ENCODE measurements at regions not wholly inside any gene's neighbourhood (a gene's known extent, or its start where the extent isn't known, plus 50 kb on each side); places are given as distances from the start of the nearest gene placed in this dataset.
A peak's percentile ranks its signal among the peaks of the same experiment; 100 is the strongest.
"Not testable (repeated sequence)": the region's sequence is repeated elsewhere in the genome, so short reads cannot be mapped to it uniquely, and the experiment has no call there.

DNA sequence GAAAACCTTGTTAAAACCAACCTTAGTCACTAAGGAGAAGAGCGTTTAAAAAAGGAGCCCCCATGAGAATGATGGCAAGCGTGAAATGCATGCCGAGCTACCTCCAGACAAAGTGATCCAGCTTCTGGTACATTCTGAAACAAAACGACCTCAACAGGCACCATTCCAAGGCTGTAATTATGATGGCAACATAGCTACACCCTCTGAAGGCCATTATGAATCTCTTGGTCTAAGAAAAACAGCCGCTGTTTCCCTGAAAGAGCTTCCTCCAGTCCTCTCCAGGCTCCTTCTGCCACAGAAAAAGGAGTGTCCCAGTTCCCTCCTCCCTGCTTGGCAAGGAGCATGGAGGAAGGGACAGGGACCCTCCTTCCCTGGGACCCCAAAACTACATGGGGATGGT is 50.0 kb upstream of the ABLIM1 start:
- DNase-seq: no peak

DNA sequence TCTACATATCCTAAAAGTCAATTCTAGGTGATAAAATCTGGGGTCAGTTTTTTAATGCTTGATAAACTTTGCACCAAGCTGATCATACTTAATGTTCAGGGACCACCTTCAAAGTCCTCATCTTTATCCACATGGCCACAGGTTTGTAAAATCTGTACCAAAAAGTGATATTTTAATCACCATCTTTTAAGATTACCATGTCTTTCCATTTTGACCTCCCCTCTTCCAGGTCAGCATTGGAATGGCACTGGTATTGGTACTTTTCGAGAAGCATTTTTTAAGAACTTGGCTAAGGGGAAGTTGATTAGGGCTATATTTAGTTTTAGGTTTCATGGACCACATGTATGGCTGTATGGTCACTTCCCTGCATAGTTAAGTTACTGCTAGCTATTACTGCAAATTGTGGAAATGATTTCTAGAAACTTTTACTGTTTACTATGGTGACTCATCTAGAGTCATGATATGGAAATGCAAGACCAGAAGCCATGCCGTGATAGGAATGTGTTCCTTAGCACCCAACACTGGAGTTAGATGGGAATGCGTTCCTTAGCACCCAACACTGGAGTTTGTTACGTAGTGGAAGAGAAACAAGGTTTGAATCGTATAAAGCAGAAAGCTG is 50.8 kb upstream of the ABLIM1 start:
- no peak for DNase-seq

DNA sequence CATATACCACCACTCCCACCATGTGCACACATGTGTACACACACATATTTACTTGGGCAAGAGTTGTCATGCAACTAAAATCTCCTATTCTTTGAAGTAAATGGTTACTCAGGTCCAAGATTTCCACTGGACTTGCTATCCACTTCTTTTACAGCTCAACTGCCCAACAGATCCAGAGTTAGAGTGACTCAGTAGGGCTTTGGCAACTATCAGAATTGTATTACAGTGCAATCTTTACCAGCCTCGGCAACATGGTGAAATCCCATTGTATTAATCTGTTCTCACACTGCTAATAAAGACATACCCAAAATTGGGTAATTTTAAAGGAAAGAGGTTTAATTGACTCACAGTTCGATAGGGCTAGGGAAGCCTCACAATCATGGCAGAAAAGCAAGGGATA is 51.9 kb upstream of the ABLIM1 start:
- DNase-seq: no peak

DNA sequence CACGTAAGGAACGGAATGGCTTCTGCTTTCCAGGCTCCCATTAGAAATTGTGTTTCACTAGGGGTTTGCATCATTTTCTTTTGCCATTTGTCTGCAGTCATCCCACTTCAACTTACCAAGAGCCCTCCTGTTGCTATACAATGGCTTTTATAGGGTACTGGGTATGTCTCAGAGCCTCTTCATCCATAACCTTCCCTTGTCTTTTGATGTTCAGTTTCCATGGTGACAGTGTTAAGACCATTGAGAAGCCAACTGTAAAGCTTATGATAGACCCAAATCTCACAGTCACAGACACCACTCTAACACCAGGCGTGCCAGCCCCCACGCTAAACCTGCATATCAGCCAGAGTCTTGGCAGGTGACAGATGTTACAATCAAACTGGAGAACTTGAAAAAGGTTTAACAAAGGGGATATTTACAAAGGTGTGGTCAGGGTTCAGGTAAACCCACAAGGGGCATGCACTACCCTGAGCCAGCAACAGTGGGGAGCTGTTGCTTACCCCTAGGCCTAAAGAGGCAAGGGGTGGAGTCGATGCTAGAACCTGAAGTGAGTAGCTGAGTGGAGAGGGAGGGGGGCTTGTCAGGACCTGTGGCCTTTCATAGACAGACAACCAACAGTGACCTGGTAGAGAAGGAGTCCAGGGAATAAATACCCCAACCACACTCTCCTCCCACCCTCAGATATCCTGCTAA is 53.2 kb upstream of the ABLIM1 start:
- DNase-seq: peak; percentile 40

DNA sequence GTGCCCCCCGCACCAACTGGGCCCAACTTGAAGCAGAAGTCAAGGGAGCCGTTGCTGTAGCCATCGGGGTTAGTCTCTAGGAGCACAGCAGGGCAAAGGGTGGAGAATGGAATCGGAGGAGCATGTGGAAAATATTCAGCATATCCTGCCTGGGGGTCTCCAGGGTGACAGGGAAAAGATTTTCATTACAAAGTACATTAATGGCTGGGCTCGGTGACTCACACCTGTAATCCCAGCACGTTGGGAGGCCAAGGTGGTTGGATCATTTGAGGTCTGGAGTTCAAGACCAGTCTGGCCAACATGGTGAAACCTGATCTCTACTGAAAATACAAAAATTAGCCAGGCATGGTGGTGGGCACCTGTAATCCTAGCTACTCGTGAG is 53.8 kb upstream of the ABLIM1 start:
- no peak for DNase-seq

DNA sequence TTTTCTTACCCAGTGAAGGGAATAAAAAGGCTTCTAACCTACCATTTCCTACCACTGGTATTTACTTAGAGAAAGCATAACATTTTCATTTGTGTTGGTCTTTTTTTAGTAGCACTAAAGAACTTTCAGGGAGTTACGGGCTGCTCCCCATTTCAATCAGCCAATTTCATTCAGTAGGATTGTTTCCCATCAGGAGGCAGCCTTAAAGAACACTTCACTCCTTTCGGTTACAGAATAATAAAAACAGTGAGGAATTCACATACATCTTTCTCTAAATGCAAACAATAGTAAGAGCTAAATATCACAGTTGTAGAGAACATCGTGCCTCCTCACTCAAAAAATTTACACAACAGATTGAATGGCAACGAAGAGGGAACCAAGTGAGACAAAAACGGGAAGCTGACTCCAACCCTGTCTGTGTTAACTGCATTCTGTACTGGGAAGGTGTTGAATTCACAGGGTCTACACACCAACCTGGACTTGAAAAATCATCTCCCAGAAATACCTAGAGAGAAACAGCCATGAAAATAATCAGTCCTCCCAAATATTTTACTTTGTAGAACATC is 55.5 kb upstream of the ABLIM1 start:
- DNase-seq: no peak

DNA sequence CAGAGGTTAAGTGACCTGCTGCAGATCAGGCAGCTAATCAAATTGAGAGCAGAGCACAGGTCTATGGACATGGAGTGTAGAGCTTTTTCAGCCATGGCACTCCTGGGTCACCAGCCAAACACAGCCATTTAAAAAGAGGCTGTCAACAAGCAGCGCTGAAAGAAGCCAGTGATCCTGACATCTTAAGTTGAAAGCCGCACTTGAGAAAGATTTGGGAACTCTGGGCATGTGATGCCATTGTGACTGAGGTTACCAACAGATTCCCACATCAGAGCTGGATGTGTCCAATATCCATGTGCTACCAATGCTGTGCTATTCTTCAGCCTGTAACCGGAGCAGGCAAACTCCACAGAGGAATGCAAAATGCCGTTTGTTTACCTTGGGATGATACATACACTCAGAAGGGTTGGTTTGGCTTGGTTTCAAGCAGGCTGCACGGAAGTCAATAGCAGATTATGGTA is 56.2 kb upstream of the ABLIM1 start:
- peak; percentile 30 for DNase-seq

DNA sequence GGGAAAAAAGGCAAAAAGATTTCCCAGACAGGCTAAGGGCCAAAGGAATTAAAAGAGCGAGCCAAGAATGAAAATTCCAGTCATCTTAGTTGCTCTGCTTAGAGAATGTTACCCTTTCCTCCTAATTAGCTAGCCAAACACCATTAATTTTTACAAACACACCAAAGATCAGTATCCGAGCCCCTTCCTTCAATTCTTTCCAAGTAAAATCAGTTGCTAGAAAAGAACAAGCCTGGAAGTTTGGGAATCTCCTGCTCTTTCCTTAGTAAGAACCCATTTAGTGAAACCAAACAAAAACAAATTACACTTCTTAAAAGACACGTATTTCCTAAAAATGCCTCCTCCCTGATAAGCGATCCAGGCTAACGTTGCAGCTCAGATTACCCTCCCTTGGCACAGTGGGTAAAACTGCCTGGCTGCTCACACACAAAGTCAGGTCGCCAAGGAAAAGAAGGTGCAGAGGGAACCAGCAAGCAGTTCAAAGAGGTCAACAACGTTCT is 57.1 kb upstream of the ABLIM1 start:
- DNase-seq: no peak

DNA sequence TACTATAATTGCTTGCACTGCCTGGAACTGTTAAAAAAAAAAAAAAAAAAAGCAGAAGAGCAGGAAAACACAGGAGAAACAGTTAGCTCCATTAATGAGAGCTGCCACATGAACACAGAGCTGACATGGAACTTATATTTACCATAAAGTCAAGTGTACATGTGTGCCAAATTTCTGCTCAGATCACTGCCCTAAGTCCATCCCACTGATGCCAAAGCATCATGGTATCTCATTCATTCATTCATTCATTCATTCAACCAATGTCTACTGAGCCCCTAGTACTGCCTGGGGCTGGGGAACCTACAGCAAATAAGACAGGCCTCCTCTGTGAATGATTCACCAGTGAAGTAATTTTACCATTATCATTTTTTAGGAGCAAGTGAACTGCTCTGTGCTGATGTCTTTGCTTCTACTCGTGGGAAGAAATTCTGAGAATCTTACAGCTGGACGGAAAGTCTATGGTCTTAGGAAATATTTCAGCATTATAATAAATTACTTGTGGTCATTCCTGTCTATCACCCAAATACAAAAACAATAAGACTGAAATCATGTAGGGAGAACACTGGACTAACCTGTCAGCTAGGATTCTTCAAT is 58.8 kb upstream of the ABLIM1 start:
- no peak for DNase-seq

DNA sequence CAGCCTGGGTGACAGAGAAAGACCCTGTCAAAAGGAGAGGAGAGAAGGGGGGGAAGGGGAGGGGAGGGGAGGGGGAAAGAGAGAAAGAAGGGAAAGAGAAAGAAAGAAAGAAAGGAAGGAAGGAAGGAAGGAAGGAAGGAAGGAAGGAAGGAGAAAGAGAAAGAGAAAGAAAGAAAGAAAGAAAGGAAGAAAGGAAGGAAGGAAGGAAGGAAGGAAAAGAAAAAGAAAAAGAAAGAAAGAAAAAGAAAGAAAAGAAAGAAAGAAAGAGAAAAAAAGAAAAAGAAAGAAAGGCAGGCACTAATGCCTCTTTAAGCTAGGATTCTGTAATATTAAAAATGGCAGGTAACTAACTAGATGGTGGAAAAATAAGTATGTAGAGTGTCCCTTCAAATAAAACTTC is 59.8 kb upstream of the ABLIM1 start:
- DNase-seq: not testable (repeated sequence)

DNA sequence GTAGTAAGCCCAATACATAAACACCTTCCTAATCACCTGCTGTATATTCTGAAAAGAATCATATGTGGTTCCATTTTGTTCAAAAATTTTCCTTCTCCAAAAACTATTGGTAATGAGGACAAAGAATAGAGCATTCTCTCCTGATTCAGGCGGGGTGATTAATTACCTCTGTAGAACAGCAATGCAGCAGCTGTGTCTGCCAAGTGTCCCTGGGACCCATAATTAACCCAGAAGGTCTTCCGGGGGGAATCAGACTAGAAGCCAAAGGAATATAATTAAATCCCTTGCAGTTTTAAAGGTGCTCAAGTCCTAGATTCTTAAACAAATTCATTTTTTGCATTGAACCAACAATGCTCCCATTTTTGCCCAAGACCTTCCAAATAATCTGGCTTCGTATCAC is 60.3 kb upstream of the ABLIM1 start:
- no peak for DNase-seq

DNA sequence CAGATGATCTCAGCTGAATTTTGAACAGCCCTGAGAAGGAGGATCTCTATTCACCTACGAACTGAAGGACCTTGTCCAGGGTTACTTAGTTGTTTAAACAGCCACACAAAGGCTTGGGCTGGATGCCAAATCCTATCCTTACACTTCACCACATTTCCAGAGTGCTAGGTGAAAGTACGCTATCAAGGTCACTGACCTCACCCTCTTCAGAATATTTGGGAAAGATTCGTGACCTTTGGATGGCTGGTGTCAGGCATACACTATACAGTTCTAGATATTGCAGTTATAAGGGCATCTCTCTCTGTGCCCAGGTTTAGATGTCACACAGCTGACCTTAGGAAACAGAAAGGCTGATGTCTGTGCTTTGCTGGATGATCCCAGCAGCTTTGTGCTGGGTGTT is 61.2 kb upstream of the ABLIM1 start:
- peak; percentile 10 for DNase-seq

DNA sequence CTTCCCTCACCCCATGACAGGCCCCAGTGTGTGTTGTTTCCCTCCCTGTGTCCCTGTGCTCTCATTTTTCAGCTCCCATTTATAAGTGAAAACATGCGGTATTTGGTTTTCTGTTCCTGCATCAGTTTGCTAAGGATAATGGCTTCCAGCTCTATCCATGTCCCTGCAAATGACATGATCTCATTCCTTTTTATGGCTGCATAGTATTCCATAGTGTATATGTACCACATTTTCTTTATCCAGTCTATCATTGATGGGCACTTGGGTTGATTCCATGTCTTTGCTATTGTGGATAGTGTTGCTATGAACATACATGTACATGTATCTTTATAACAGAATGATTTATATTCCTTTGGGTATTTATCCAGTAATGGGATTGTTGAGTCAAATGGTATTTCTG is 61.9 kb upstream of the ABLIM1 start:
- not testable (repeated sequence) for DNase-seq

DNA sequence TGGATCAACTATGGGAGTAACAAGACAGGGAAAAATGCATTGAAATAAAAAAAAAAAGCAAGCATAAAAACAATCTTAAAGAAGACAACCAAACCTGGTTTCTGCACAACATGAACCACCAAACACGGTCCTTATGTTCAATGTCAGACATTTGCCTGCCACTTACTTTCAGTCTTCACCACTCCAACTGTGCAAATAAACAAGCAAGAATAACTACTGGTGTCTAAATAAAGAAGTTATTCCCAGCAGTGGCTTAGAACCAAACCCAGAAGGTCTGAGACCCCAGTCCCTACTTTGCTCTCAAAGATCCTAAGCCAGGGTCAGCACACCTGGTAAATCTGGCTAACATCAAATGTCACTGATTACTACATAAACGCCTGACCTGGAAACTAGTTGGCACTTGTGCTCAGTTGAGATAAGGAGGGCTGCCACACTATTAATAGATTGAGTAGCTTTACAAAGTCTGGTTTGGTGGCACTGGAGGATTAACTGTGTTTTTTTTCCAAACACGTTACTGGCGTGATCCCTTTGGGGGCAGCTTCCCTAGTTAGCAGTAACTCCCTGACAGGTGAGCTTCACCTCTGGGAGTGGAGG is 62.7 kb upstream of the ABLIM1 start:
- DNase-seq: no peak

DNA sequence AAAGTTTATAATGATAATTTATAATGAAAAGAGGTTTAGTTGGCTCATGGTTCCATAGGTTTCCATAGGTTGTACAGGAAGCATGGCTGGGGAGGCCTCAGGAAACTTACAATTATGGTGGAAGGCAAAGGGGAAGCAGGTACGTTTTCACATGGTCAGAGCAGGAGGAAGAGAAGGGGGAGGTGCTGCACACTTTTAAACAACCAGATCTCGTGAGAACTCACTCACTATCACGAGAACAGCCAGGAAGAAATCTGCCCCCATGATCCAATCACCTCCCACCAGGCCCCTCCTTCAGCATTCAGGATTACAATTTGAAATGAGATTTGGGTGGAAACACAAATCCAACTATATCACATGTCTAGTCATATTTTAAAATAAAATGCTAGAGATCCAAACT is 64.1 kb upstream of the ABLIM1 start:
- DNase-seq: not testable (repeated sequence)

DNA sequence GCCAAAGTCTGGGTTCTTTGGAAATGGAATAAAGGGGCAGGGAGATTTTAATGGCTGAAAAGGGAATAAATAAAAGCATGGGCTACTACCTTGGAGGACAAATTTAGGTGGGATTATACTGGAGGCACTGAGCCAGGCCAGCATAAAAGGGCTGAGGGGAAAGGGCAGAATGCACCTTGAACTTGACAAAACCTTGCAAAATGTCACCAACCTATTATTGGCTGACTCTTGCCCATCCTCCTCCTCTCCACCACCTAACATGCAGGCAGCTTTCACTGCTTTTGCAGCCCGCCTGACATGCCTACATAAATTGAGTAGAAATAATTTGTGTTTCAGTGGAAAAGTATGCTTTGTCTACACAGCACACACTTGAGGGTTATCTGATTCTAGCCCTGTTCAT is 65.3 kb upstream of the ABLIM1 start:
- DNase-seq: no peak

DNA sequence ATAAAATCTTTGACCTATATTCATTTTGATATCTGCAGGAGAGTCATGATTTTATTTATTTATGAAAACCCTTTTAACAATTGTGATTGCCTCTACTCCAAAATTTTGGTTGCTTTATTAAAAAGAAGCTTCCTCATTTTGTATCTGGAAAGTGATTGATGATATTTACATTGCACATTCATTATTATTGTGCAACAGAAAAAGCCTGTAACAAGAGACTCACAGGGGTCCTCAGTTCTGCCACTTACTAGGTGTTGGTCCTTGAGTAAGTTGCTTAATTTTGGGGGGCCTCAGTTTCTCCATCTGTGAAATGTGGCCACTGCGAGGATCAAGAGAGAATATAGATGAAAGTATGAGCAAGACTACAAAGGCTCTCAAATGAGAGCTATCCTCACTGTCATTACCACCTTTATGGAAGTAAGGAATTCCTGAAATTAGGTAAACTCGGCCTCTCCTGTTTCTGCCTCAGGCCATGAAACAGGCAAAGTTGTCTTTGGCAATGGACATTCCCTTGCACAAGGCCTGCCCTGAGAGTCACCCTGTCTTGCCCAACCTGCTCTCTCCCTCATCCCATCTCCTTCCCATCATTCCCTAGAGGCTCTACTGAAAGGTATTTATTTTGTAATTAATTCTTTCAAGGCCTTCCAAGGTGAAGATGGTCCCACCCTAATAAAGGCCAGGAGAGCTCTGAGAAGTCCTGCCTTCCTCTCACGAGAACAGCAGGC is 66.1 kb upstream of the ABLIM1 start:
- no peak for DNase-seq

DNA sequence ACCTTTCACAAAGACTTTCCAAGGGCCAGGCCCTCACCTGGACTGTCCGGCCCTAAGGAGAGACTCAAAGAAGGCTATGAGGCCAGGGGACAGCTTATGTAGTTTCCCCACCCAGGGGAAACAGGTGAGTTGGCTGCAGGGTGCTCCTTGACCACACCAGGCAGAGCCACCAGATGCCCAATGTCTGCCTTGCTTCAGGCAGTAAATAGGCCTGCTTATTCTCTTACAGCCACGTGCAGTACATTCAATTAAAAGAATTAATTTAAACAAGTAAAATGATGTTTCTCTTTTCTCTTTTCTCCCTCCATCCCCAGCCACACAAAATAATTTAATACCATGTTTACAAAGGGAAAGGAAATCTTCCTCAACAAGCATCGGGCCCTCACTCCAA is 66.6 kb upstream of the ABLIM1 start:
- DNase-seq: no peak

DNA sequence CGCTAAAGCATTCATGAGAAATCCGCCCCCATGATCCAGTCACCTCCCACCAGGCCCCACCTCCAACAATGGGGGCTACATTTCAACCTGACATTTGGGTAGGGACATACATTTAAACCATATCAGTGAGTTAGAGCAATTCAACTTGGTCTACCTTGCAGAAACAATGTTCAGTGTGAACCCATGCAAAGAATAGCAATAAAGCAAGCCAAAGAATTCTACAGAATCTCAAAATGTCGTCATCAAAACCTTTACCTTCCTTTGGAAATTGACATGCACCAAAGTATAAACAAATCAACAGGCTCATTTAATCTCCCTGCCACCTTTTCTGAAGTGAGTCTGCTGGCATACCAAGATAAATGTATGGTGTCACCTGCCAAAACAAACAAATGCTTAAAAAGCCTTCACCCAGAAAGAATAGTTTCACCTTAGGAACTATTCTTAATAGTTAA is 68.8 kb upstream of the ABLIM1 start:
- no peak for DNase-seq

DNA sequence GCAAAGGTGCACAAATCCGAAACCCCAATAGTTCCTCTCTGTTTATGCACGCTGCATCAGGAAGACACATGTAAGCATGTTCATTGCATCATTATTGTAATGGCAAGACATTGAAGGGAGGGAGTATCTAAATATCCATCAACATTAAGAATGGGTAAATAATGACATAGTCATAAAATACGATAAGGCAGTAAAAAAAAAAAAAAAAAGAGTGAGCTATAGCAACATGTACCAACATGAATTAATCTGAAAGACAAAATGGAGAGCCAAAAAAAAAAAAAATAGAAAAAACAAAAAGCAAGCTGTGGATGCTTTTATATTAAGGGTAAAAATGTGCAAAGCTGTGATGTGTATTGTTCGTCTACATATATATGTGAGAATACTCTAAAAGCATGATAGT is 70.2 kb upstream of the ABLIM1 start:
- no peak for DNase-seq

DNA sequence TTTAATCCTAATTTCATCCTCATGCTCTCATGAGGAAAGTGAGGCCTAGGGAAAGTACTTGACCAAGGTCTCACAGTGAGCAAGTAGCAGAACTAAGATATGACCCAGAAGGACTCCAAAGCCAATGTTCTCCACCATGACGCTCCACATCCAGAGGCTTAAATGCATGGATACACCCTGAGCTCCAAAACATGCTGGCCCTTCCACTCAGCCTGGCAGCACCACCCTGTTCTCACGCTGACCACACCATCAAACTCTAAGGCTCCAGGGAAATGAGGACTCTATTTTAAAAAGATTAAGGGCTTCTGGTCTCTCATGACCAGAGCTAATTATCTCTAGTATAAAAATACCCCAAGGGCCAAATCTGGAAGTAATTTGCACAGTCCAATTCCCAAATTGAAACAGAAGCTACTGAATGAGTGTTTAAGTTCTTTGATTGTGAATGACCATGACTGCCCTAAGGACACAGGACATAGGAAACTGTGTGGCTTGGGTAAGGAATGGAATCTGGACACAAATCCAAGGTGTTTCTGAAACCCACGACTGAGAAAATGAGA is 71.1 kb upstream of the ABLIM1 start:
- DNase-seq: no peak

DNA sequence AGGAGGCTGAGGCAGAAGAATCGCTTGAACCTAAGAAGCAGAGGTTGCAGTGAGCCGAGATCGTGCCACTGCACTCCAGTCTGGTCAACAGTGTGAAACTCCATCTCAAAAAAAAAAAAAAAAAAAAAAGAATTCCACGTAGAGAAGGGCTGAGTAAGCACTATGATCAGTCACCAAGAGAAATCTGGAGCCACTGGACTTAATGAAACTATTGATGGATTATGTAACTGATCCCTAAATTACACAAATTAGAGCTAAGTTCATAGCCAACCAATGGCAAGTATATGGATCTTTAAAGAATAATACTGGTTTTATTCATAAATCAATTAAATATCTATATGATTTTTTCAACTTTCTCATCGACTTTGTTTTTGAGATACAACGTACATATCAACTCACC is 72.2 kb upstream of the ABLIM1 start:
- DNase-seq: no peak

DNA sequence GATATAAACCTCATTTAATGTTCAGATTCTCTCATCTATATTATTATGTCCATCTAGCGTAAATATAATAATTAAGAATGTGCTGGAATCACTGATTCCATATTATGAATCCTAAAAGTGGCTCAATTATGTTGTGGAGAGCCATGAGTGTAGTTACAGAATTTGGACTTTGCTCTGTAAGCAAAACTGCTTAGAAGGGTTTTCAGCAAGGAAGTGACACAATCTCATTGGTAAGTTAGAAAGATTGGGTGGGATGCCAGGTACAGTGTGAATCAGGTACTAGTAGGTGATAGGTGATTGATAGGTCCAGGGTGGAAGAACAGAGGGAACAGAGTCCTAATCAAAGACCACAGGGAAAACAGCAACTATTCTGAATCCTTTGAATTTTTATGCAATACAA is 74.9 kb upstream of the ABLIM1 start:
- no peak for DNase-seq
